ENCODE measurements at regions not wholly inside any gene's neighbourhood (a gene's known extent, or its start where the extent isn't known, plus 50 kb on each side); places are given as distances from the start of the nearest gene placed in this dataset.

DNA sequence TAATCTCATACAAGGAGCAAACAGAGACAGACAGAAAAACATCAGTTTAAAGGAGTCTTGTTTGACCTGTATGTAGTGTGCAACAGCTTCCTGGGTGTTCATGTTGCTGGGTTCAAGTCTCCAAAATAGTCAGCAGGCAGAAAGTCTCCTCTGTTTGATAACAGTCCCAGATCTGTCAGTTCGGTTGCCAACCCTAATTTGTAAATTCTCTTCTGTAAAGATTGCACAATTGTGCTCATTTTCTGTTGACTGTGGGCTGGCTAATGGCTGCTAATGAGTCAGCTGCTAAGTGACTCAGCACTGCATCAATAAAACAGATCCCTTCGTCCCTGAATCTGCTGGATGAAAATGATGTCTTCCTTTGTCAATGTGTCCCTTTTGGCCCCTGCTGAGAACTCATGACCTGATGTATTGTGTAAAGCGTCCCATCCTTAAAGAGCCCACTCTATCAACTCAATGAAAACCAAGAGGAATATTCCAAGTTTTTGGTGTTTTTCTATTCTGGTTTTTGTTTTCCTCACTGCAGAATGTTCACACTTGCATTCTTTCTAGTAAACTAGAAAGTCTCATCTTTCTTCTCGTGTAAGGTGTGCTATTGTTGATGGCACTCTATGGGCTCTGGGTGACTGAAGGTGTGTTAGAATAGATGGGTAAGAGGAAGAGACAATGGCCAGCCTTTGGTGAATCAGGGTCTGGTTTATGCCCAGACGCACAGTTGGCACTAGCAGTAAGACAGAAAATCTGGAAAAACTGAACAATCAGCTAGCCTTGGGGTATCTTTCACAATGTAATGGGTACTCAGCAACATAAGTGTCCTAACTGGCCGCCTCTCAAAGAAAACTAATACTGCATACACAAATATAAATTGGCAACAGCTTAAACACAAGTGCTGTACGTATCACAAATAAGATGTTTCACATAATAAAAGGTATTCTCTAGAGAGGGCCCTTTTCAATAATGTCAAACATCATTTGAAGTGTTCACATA lies 75.1 kb upstream of the SIPA1L2 start:
- TF ChIP-seq CTBP2 (IDR thresholded peaks at IDR 0.05; ENCODE audit: borderline replicate concordance, insufficient read depth, insufficient read length, low read length) (no peak), RAD21 (IDR thresholded peaks at IDR 0.05 in 1 of 2, conservative IDR thresholded peaks at IDR 0.05 in 1 of 2; ENCODE audit: low read depth in 2 of 2, low read length in 2 of 2) (no peak), RFX5 (IDR thresholded peaks at IDR 0.05; ENCODE audit: borderline replicate concordance, low read depth, low read length) (no peak), POLR2AphosphoS5 (IDR thresholded peaks at IDR 0.05; ENCODE audit: low read depth, low read length) (no peak), EZH2 (IDR thresholded peaks at IDR 0.05; ENCODE audit: low read depth, low read length, severe bottlenecking) (no peak), EP300 (IDR thresholded peaks at IDR 0.05; ENCODE audit: borderline replicate concordance in 1 of 2, low read depth in 2 of 2, low read length in 2 of 2) (no peak), CHD2 (IDR thresholded peaks at IDR 0.05; ENCODE audit: low read length) (no peak), JUND (IDR thresholded peaks at IDR 0.05; ENCODE audit: low read length) (no peak)
- TF ChIP-seq, protein P1, sequence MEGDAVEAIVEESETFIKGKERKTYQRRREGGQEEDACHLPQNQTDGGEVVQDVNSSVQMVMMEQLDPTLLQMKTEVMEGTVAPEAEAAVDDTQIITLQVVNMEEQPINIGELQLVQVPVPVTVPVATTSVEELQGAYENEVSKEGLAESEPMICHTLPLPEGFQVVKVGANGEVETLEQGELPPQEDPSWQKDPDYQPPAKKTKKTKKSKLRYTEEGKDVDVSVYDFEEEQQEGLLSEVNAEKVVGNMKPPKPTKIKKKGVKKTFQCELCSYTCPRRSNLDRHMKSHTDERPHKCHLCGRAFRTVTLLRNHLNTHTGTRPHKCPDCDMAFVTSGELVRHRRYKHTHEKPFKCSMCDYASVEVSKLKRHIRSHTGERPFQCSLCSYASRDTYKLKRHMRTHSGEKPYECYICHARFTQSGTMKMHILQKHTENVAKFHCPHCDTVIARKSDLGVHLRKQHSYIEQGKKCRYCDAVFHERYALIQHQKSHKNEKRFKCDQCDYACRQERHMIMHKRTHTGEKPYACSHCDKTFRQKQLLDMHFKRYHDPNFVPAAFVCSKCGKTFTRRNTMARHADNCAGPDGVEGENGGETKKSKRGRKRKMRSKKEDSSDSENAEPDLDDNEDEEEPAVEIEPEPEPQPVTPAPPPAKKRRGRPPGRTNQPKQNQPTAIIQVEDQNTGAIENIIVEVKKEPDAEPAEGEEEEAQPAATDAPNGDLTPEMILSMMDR (IDR thresholded peaks at IDR 0.05; ENCODE audit: control extremely low read depth in 1 of 3, insufficient read depth in 1 of 3, low read depth in 1 of 3, low read length in 3 of 3) = no peak
- TF ChIP-seq, protein P2, sequence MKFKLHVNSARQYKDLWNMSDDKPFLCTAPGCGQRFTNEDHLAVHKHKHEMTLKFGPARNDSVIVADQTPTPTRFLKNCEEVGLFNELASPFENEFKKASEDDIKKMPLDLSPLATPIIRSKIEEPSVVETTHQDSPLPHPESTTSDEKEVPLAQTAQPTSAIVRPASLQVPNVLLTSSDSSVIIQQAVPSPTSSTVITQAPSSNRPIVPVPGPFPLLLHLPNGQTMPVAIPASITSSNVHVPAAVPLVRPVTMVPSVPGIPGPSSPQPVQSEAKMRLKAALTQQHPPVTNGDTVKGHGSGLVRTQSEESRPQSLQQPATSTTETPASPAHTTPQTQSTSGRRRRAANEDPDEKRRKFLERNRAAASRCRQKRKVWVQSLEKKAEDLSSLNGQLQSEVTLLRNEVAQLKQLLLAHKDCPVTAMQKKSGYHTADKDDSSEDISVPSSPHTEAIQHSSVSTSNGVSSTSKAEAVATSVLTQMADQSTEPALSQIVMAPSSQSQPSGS (IDR thresholded peaks at IDR 0.05; ENCODE audit: low read length) = no peak

All from H1 (cell line).